ENCODE measurements at regions not wholly inside any gene's neighbourhood (a gene's known extent, or its start where the extent isn't known, plus 50 kb on each side); places are given as distances from the start of the nearest gene placed in this dataset.

GRCh38 chr4:129561280-129561679, 465.3 kb downstream of the C4orf33 start:
- intact Hi-C loops (cut with micrococcal nuclease) = no loop called here
- DNase-seq (ENCODE audit: extremely low read depth in 1 of 4, low spot score in 3 of 4) (no peak), ATAC-seq (no peak), FAIRE-seq (no peak)
- Histone ChIP-seq H3K27ac (ENCODE audit: extremely low read depth, low read depth, low read length) (no peak overlapping the region), H3K9me3 (replicated peaks; ENCODE audit: control insufficient read depth, insufficient read depth, low read depth, low read length) (no peaks in the 10 kb centered on the region), H3K4me2 (ENCODE audit: insufficient read depth, low read length) (no peak overlapping the region), H4K20me1 (replicated peaks; ENCODE audit: control insufficient read depth, insufficient read depth, low read length) (no peaks in the 10 kb centered on the region), H3K79me2 (ENCODE audit: control insufficient read depth, insufficient read depth, low read length) (no peaks in the 10 kb centered on the region), H3K36me3 (ENCODE audit: control insufficient read depth, insufficient read depth, low read length) (no peaks in the 10 kb centered on the region), H3K4me1 (replicated peaks in 1 of 2; ENCODE audit: control insufficient read depth in 2 of 2, insufficient read depth in 2 of 2, low read length in 2 of 2) (no peaks in the 10 kb centered on the region), H2AFZ (ENCODE audit: low read depth, low read length) (no peak overlapping the region), H3K9me1 (ENCODE audit: control insufficient read depth, insufficient read depth, low read length) (no peaks in the 10 kb centered on the region), H3K27me3 (ENCODE audit: control insufficient read depth in 2 of 2, insufficient read depth in 2 of 2, low read length in 2 of 2) (no peaks in the 10 kb centered on the region), H3K9ac (ENCODE audit: insufficient read depth in 1 of 2, low read depth in 2 of 2, low read length in 2 of 2) (no peak overlapping the region), H3K4me3 (no peak overlapping the region)
- TF ChIP-seq RBM25 (IDR thresholded peaks at IDR 0.05; ENCODE audit: low read depth, low read length, severe bottlenecking) (no peak), CEBPG (CRISPR knock-in tag; IDR thresholded peaks at IDR 0.05) (no peak), CEBPG (tag; conservative IDR thresholded peaks at IDR 0.05 in 1 of 2, IDR thresholded peaks at IDR 0.05 in 1 of 2) (peak in 1 of 2 experiments; percentile 78; a peak in 2 of 4 replicates), MEF2D (tag; conservative IDR thresholded peaks at IDR 0.05; ENCODE audit: low read depth) (no peak)
- BruUV-seq (replicated peaks) = no TSS peak
- ChIA-PET CTCF (ENCODE audit: low intra/inter-chr PET ratio) (no interaction called here), POLR2A (no interaction called here)
- WGBS (ENCODE audit: insufficient coverage, low coverage, missing lambda C conversion rate) = 0% methylated on average over 1 of the region's 1 CpG
- in situ Hi-C loops (cut with MboI) = no loop called here

- Histone ChIP-seq H3K4me1 (replicated peaks in 1 of 2; ENCODE audit: control insufficient read depth in 2 of 2, insufficient read depth in 2 of 2, low read length in 2 of 2) (no peaks in the 10 kb centered on the region), H3K4me2 (ENCODE audit: insufficient read depth, low read length) (no peak overlapping the region), H2AFZ (ENCODE audit: low read depth, low read length) (no peak overlapping the region), H3K9ac (ENCODE audit: insufficient read depth in 1 of 2, low read depth in 2 of 2, low read length in 2 of 2) (no peak overlapping the region), H3K4me3 (no peak overlapping the region), H3K27me3 (ENCODE audit: control insufficient read depth in 2 of 2, insufficient read depth in 2 of 2, low read length in 2 of 2) (no peaks in the 10 kb centered on the region), H3K36me3 (ENCODE audit: control insufficient read depth, insufficient read depth, low read length) (no peaks in the 10 kb centered on the region), H3K79me2 (ENCODE audit: control insufficient read depth, insufficient read depth, low read length) (no peaks in the 10 kb centered on the region), H3K9me1 (ENCODE audit: control insufficient read depth, insufficient read depth, low read length) (no peaks in the 10 kb centered on the region), H3K9me3 (replicated peaks; ENCODE audit: control insufficient read depth, insufficient read depth, low read depth, low read length) (no peaks in the 10 kb centered on the region), H3K27ac (ENCODE audit: extremely low read depth, low read depth, low read length) (no peak overlapping the region), H4K20me1 (replicated peaks; ENCODE audit: control insufficient read depth, insufficient read depth, low read length) (no peaks in the 10 kb centered on the region)
- POLR2A ChIA-PET = no interaction called here
- FAIRE-seq (no peak), ATAC-seq (no peak), DNase-seq (ENCODE audit: extremely low read depth in 1 of 4, low spot score in 3 of 4) (no peak)
- 0% methylated on average over 2 of the region's 2 CpGs for WGBS (ENCODE audit: insufficient coverage, low coverage, missing lambda C conversion rate)
- CTCF ChIA-PET (ENCODE audit: low intra/inter-chr PET ratio) = no interaction called here
- TF ChIP-seq LCOR (CRISPR knock-in tag; IDR thresholded peaks at IDR 0.05) (no peak), GTF2A2 (tag; IDR thresholded peaks at IDR 0.05) (no peak)
- BruUV-seq (replicated peaks) = no TSS peak
- in situ Hi-C loops (cut with MboI) (no loop called here), intact Hi-C loops (cut with micrococcal nuclease) (no loop called here)
These were observed 466.1 kb downstream of the C4orf33 start for GRCh38 chr4:129561886-129562671.
